Activated CD4-positive, alpha-beta T cell treated with anti-CD3 and anti-CD28 coated beads for 48 hours (primary cell): ENCODE measurements at regions not wholly inside any gene's neighbourhood (a gene's known extent, or its start where the extent isn't known, plus 50 kb on each side); places are given as distances from the start of the nearest gene placed in this dataset.
"Not testable (repeated sequence)": the region's sequence is repeated elsewhere in the genome, so short reads cannot be mapped to it uniquely, and the experiment has no call there.

Source experiments
- DNase-seq: peaks from one replicate; pipeline ENCODE4 v3.0.0-alpha.2; 2020

DNA sequence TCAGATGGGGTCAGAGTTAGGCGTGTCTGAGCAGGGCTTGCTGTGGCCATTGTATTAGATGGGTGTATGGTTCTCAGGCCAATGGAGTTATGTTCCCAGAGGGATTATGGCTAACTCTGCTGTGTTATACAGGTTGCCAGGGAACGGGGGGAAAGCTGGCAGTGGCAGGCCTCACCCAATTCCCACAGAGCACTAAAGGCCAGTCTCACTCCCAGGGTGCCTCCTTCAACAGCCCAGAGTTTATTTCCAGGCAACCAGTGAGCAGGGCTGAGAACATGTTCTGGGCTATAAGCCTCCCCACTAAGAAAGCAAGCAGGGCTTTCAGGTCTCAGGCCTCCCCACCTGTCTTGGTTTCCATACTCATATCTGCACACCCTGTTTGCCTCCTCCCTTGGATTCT is 597.9 kb downstream of the ZNF608 start:
- no peak for DNase-seq

DNA sequence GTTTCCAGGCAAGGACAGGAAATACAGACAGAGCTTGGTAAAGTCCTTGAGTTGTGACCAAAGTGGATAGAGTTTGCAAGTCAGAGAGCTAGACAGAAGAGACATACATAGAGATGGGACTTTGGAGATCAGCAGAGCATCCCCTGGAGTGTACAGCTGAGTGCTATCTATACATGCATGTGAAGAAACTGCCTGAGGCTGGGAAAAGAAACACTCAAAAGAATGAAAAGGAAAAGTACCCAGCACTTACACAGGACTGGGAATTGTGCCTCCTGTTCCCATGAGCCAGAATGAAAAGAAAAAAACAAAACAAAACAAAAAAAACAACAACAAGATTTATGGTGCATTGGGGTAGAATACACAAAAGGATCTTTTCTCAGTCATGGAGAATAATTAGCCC is 606.4 kb downstream of the ZNF608 start:
- no peak for DNase-seq

DNA sequence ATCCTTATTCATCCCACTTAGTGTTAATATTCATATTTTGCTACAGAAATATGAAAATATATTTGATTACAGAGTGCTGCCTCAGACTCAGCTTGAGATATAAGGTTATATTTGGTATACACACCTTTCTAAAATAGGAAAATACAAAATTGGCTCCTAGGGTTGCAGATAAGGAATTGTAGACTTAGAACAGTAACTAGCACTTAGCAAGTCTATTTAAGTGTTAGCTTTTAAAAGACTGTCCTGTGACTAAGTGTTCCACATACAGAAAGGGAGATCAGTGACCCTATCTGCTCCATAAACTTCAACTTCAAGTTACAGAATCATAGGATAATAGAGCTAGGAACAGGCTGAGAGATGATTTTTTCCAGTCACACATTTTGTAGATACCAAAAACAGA is 607.0 kb downstream of the ZNF608 start:
- DNase-seq = no peak

DNA sequence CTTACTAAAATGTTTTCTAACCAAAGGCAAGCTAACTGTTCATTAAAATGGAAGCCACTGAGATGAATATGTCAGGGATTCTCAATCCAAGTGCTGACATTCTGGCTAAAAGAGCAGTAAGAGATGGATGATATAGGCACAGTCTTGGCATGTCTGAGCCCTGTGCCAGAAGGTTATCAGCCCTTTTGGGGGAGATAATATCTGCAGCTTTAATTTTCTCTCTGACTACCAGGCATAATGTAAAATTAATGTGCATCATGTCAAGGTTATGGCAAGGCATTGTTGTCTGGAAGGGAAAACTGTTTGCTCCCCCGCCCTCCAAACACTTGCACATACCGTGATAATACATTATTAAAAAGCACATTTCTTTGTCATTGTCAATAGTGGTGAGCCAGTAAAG is 609.8 kb downstream of the ZNF608 start:
- DNase-seq = no peak

- DNase-seq = no peak
These were observed 611.5 kb downstream of the ZNF608 start for GRCh38 chr5:124134941-124135340.

GRCh38 chr5:124133406-124133805 is 613.0 kb downstream of the ZNF608 start:
- no peak for DNase-seq

DNA sequence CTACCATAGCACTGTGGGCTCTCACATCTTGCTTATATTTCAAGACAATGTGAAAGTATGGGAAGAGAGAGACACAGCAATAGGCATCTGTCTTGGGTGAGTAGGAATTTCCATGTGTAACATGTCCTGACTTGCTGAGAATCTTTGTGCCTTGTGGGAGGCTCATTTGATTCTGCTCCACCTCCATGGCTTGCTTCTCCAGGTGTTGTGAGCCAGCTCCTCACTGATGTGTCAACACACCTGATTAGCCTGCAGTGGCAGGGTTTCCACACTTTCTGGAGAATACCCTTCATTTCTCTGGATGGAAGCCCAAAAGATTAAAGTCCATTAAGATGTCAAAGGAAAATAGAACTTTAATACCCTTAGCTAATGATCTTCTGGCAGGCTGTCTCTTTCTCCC is 613.6 kb downstream of the ZNF608 start:
- no peak for DNase-seq

- DNase-seq = no peak
These were observed 615.0 kb downstream of the ZNF608 start for GRCh38 chr5:124131466-124131865.

- no peak for DNase-seq
These were observed 615.6 kb downstream of the ZNF608 start for GRCh38 chr5:124130816-124131215.

DNA sequence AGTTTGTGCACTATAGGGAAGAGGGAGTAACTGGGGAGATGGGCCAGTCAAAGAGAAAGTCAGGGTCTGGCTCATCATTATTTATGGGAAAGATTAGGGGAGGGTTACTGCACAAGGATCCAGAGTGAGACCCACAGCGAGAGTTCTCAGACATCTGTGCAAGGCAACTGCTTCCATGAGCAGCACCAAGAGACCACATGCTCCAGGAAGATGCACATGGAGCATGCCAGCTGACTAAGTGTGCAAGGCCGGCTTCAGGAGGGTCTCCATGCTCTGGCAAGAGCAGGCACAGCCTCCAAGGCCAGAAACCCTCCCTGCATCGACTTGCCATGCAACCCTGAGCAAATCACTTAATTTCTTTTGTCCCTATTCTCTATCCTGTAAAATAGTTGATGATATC is 616.9 kb downstream of the CSNK1G3 start:
- no peak for DNase-seq

DNA sequence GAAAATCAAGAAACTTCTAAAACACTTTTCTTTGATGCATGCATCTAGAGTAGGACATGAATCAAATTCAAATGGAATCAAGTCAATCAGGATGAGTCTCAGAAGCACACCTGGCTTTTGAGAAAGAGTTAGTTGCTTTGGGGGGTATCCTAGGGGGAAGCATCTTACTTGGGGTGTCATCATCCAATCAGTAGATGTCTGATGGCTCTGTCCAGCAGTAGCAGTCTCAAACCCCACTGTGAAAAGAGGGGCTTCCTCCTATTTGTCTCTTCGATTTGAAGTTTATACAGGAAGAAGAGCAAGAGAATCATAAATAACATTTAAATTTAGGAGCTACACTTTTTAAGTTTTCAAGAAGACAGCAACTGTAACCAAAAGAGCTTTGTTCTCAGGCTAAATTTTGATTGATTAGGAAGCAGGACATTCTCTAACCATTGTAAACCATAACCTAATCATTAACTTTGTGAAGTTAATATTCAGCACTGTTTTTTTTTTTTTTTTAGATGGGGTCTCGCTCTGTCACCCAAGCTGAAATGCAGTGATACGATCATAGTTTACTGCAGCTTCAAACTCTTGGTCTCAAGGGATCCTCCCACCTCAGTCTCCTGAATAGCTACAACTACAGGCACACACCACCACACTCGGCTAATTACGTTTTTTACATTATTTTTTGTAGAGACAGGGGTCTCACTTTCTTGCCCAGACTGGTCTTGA is 614.7 kb downstream of the CSNK1G3 start:
- no peak for DNase-seq

DNA sequence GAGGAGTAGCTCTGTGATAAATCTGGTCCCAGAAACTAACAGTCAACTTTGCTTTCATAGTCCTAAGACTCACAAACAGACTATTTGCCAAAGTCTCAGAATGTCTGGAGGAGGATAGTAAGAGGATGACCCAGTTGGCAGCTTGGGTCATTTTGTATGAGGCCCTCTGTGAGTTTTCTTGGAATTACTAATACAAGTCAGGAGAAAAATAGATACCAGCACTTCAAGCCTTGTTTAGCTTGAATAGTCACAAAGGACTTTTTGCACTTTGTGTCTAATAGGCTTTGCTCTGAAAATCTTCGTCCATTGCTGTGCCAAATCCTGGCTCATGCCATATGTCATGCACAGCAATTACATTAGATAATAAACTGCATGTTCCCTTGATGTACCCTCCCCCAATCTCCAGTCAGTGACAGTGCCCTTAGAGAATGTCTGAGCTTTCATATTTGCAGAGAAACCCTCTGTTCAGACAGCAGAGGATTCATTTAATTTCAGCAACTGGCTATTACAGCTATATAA is 612.8 kb downstream of the CSNK1G3 start:
- DNase-seq = no peak

DNA sequence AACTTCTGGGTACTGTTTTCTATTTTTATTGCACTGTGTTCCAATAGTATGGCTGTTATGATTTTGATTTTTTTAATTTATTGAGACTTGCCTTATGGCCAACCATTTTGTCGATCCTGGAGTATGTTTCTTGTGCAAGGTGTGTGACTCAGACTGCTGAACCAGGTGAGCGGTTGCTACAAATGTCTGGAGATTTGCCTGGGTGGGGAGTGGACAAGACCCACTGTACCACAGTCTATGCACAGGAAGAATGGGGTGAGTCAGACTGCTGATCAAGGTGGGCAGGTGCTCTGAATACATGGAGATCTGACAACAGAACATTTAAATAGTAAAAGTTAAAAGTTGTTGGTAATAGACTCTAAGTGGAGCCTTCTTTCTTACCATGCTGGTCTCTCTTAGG is 609.2 kb downstream of the CSNK1G3 start:
- DNase-seq = no peak

- DNase-seq = no peak
These were observed 602.9 kb downstream of the CSNK1G3 start for GRCh38 chr5:124114911-124115310.

DNA sequence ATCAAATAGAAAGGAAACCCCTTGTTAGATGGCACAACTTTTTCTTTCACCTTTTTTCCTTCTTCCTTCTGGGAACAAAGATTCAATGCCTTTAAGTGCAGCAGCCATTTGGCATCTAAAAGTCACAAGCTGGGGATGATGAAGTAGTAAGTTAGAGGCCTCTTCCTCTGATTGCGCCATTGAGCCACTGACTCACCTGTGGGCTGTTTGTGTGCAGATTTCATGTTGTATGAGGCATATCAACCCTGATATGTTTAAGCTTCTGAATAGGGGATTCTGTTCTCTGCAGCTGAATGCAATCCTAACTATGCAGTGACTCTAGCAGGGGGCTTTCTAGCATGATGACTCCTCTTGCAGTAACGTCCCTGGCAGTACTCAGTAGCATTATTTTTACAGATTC is 599.9 kb downstream of the CSNK1G3 start:
- no peak for DNase-seq

- DNase-seq = no peak
These were observed 599.0 kb downstream of the CSNK1G3 start for GRCh38 chr5:124110942-124111341.

DNA sequence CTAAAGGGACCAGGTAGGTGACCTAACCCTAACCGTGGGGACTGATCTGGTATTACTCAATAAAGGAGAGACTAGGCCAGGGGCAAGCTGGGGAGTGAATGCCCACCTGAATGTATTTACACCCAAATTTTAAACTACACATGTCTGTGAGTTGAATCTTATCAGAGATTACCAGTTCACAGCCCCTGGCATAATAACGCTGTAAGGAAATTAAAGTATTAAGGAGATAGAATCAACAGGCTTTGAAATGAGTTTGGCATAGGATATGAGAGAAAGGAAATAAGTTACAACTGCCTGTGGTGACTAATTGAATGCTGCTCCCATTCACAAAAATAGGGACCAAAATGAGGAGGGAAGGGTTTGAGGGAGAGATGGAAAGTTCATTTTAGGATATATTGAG is 593.3 kb downstream of the CSNK1G3 start:
- DNase-seq = no peak

DNA sequence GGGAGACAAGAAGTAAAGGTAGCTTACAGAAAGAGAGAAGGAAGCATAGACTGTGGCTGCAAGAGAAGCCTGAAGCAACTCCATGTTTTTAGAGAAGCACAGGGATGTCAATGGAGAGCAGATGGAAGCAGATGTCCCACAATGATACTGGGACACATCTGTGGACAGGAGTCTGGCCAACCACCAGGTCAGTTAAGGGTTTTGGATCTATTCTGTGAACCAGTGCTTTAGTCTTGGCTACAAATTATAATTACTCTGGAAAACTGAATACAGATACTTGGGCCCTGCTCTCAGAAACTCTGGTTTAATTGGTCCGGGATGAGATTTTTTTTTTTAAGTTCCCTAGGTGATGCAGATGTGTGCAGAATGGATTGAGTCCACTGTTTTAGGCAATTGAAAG is 592.8 kb downstream of the CSNK1G3 start:
- no peak for DNase-seq

GRCh38 chr5:124104344-124104743 is 592.4 kb downstream of the CSNK1G3 start:
- no peak for DNase-seq

DNA sequence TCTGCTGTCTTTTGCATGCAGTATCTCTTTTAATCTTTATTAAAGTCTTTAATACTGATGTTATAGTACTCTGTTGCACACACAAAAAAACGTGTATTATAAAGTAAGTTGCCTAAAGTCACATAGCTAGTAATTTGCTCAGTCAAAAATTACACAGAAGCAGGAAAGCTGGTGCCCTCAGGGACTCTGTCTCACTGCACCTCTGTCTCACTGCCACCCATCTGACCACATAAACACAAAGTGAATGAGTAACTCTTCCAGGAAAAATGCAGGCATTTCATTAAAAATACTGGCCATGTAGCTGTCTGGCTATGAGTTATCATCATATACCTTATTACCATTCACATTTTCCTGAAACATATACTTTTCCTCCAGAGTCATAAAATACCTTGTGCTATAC is 591.7 kb downstream of the CSNK1G3 start:
- no peak for DNase-seq

DNA sequence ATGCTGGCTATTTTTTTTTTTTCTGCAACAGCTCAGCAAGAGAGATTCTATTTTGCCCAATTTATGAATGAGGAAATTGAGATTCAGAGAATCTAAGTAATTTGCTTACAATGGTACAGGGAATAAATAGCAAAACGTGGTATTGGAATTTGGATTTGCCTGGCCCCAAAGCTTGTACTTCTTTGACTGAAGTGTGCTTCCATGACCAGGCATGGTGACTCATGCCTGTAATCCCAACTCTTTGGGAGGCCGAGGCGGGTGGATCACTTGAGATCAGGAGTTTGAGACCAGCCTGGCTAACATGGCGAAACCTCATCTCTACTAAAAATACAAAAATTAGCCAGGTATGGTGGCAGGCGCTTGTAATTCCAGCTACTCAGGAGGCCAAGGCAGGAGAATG is 591.1 kb downstream of the CSNK1G3 start:
- DNase-seq = not testable (repeated sequence)

DNA sequence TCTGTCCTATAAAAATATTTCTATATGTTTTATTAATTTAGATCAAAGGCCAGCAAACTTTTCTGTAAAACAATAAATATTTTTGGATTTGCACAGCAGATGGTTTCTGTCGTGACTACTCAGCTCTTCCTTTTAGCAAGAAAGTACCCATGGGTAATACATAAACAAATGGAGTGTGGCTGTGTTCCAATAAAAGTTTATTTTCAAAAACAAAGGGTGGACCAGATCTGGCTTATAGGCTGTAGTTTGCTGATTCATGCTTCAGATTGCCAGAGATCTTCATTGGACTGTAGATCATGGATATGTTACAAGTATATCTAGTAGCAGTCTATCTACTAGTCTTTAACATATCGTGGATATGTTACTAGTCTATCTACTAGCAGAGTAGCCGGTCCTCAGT is 590.5 kb downstream of the CSNK1G3 start:
- DNase-seq = no peak

DNA sequence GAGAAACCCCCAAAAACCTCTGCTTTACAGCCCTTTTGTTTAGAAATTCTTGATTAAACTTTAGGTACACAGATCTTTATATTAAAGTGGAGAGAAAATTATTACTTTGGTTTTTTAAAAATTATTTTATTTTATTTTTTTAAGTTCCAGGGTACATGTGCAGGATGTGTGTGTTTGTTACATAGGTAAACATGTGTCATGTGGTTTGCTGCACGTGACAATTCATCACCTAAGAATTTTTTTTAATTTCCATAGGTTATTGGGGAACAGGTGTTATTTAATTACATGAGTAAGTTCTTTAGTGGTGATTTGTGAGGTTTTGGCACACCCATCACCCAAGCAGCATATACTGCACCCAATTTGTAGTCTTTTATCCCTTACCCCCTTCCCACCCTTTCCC is 581.7 kb downstream of the CSNK1G3 start:
- DNase-seq = no peak

DNA sequence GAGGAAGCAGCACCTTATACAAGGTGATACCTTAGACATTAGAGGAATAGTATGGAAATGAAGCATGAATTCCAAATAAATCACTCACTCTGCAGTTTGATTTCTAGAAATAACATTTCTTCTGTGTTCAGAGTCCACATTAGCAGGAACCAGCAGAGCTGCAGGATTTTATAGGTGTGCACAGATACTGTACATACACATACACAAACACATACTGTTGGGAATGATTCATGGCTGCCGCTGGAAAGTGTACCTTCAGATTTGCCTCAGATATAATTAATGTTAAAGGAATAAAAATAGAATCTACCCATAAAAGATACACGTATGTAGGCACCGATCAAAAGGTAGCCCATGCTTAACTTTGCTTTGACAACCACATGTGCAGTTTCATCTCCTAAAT is 578.1 kb downstream of the CSNK1G3 start:
- no peak for DNase-seq

- no peak for DNase-seq
These were observed 577.6 kb downstream of the CSNK1G3 start for GRCh38 chr5:124089578-124089977.
